Fibroblast of lung (primary cell): ENCODE measurements at regions not wholly inside any gene's neighbourhood (a gene's known extent, or its start where the extent isn't known, plus 50 kb on each side); places are given as distances from the start of the nearest gene placed in this dataset.

Experiments
- DNase-seq, 2 donors: peaks; one replicate each; pipeline versions ENCODE4 v3.0.0 to v3.0.0-alpha.2; 2010; ENCODE audit warnings: low read depth in 2 of 2
- H2AFZ ChIP-seq: 2 replicates; pipeline ENCODE4 v1.5.1; 2012; ENCODE audit warnings: low read length, control low read depth, inconsistent platforms
- H3K27ac ChIP-seq: 2 replicates; pipeline ENCODE4 v1.5.1; 2011; ENCODE audit warnings: low read length, control low read depth; ENCODE audit not compliant: insufficient read depth
- H3K27me3 ChIP-seq: 2 replicates; pipeline ENCODE4 v1.5.1; 2011; ENCODE audit warnings: mild to moderate bottlenecking, low read length; ENCODE audit not compliant: control insufficient read depth, insufficient read depth
- H3K36me3 ChIP-seq: 2 replicates; pipeline ENCODE4 v1.5.1; 2011; ENCODE audit warnings: low read length; ENCODE audit not compliant: control insufficient read depth, insufficient read depth
- H3K4me1 ChIP-seq: 2 replicates; pipeline ENCODE4 v1.5.1; 2011; ENCODE audit warnings: low read length; ENCODE audit not compliant: control insufficient read depth, insufficient read depth; ENCODE audit errors: extremely low read depth
- H3K4me2 ChIP-seq: 2 replicates; pipeline ENCODE4 v1.5.1; 2011; ENCODE audit warnings: low read length, control low read depth; ENCODE audit not compliant: insufficient read depth; ENCODE audit errors: extremely low read depth
- H3K4me3 ChIP-seq, 4 experiments: fragments of 200-600 bp in 1 of 4; sonication (generic) in 1 of 4; replicated peaks in 1 of 4; 2 replicates each; pipeline ENCODE4 v1.5.1; 2011 to 2016; ENCODE audit warnings: low read length in 4 of 4, low read depth in 3 of 4, mild to moderate bottlenecking in 3 of 4, control low read depth in 2 of 4, inconsistent platforms in 1 of 4, mixed read lengths in 1 of 4; ENCODE audit not compliant: insufficient read depth in 1 of 4; ENCODE audit errors: control extremely low read depth in 1 of 4
- H3K79me2 ChIP-seq: 2 replicates; pipeline ENCODE4 v1.5.1; 2012; ENCODE audit warnings: mild to moderate bottlenecking, low read length, inconsistent platforms; ENCODE audit not compliant: control insufficient read depth, insufficient read depth
- H3K9ac ChIP-seq: 2 replicates; pipeline ENCODE4 v1.5.1; 2011; ENCODE audit warnings: mild to moderate bottlenecking, low read length, control low read depth; ENCODE audit not compliant: insufficient read depth
- H3K9me3 ChIP-seq: 2 replicates; pipeline ENCODE4 v1.5.1; 2012; ENCODE audit warnings: low read depth, low read length; ENCODE audit not compliant: control insufficient read depth, insufficient read depth
- H4K20me1 ChIP-seq: 2 replicates; pipeline ENCODE4 v1.5.1; 2011; ENCODE audit warnings: low read length; ENCODE audit not compliant: control insufficient read depth, insufficient read depth; ENCODE audit errors: extremely low read depth
- EZH2 ChIP-seq: IDR thresholded peaks from 2 replicates; pipeline ENCODE4 v1.5.1; 2012; ENCODE audit warnings: low read length, control low read depth, mild to moderate bottlenecking; ENCODE audit errors: missing control alignments
- TF ChIP-seq, protein P1 (sequence below), 2 donors: IDR thresholded peaks in 1 of 2; conservative IDR thresholded peaks in 1 of 2; 1 replicate in 1 of 2; 2 replicates in 1 of 2; pipeline ENCODE4 v1.5.1; 2011 to 2012; ENCODE audit warnings: low read length in 2 of 2, control low read depth in 1 of 2, inconsistent platforms in 1 of 2, low read depth in 1 of 2, mild to moderate bottlenecking in 1 of 2

DNA sequence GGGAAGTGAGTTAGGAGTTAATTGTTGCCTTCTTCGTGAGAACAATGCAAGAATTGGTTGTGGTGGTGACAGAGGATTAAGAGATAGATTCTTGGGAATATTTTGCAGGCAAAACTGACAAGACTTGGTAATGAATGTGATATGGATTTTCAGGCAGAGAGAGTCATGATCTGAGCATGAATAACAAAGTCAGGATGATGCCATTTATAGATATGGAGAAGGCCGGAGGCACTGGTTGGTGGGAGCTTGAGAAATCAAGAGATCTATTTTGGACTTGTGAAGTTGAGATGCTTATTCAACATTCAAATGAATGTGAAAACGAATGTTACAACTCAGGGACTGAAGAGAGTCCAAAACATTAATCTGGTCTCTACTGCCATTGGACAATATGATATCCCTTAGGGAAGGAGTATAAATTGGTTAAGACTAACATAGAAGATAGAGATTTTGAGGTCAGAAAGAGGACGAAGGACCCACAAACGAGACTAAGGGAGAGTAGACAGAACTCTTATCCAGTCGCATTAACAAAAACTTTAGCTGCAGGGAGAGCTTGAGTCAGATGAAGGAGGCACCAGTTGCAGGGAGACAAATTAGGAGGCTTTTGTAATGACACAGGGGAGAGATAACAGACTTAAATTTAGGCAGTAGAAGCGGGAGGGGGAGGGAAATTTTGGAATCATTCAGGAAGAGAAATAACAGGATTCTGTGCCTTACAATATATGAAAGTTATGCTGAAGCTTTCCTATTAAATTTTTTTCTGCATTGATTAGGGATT is 1090.6 kb downstream of the GALC start:
- no peak overlapping the region for H3K4me2 ChIP-seq
- no peaks in the 10 kb centered on the region for H4K20me1 ChIP-seq
- peak in 1 of 2 donors; percentile 20 for DNase-seq
- H3K9ac ChIP-seq: no peak overlapping the region
- H3K9me3 ChIP-seq: no peaks in the 10 kb centered on the region
- no peak overlapping the region for H3K27ac ChIP-seq
- H2AFZ ChIP-seq: no peak overlapping the region
- H3K79me2 ChIP-seq: no peaks in the 10 kb centered on the region
- H3K4me1 ChIP-seq: no peaks in the 10 kb centered on the region
- TF ChIP-seq, protein P1, sequence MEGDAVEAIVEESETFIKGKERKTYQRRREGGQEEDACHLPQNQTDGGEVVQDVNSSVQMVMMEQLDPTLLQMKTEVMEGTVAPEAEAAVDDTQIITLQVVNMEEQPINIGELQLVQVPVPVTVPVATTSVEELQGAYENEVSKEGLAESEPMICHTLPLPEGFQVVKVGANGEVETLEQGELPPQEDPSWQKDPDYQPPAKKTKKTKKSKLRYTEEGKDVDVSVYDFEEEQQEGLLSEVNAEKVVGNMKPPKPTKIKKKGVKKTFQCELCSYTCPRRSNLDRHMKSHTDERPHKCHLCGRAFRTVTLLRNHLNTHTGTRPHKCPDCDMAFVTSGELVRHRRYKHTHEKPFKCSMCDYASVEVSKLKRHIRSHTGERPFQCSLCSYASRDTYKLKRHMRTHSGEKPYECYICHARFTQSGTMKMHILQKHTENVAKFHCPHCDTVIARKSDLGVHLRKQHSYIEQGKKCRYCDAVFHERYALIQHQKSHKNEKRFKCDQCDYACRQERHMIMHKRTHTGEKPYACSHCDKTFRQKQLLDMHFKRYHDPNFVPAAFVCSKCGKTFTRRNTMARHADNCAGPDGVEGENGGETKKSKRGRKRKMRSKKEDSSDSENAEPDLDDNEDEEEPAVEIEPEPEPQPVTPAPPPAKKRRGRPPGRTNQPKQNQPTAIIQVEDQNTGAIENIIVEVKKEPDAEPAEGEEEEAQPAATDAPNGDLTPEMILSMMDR (conservative IDR thresholded peaks at IDR 0.05 in 1 of 2, IDR thresholded peaks at IDR 0.05 in 1 of 2; ENCODE audit: low read depth in 1 of 2, low read length in 2 of 2): no peak
- TF ChIP-seq EZH2: no peak
- no peaks in the 10 kb centered on the region for H3K27me3 ChIP-seq
- no peaks in the 10 kb centered on the region for H3K36me3 ChIP-seq
- H3K4me3 ChIP-seq: no peak overlapping the region

- no peak for DNase-seq
- Histone ChIP-seq H3K4me1 (no peaks in the 10 kb centered on the region), H3K9ac (no peak overlapping the region), H4K20me1 (no peaks in the 10 kb centered on the region), H3K27me3 (no peaks in the 10 kb centered on the region), H3K36me3 (no peaks in the 10 kb centered on the region), H3K79me2 (no peaks in the 10 kb centered on the region), H3K27ac (no peak overlapping the region), H3K4me3 (no peak overlapping the region), H3K4me2 (no peak overlapping the region), H2AFZ (no peak overlapping the region), H3K9me3 (no peaks in the 10 kb centered on the region)
- no peak for TF ChIP-seq EZH2
- TF ChIP-seq, protein P1 (conservative IDR thresholded peaks at IDR 0.05 in 1 of 2, IDR thresholded peaks at IDR 0.05 in 1 of 2; ENCODE audit: low read depth in 1 of 2, low read length in 2 of 2): no peak
These were observed 1095.1 kb downstream of the GALC start for GRCh38 chr14:86897704-86898513.

GRCh38 chr14:86897224-86897623 is 1095.8 kb downstream of the GALC start:
- no peaks in the 10 kb centered on the region for H3K36me3 ChIP-seq
- H3K79me2 ChIP-seq: no peaks in the 10 kb centered on the region
- no peaks in the 10 kb centered on the region for H3K9me3 ChIP-seq
- H3K4me1 ChIP-seq: no peaks in the 10 kb centered on the region
- DNase-seq: no peak
- H3K27me3 ChIP-seq: no peaks in the 10 kb centered on the region
- TF ChIP-seq, protein P1 (conservative IDR thresholded peaks at IDR 0.05 in 1 of 2, IDR thresholded peaks at IDR 0.05 in 1 of 2; ENCODE audit: low read depth in 1 of 2, low read length in 2 of 2): no peak
- no peak for TF ChIP-seq EZH2
- H3K4me3 ChIP-seq: no peak overlapping the region
- no peaks in the 10 kb centered on the region for H4K20me1 ChIP-seq
- no peak overlapping the region for H3K27ac ChIP-seq
- no peak overlapping the region for H2AFZ ChIP-seq
- no peak overlapping the region for H3K4me2 ChIP-seq
- no peak overlapping the region for H3K9ac ChIP-seq
